ENCODE measurements at regions not wholly inside any gene's neighbourhood (a gene's known extent, or its start where the extent isn't known, plus 50 kb on each side); places are given as distances from the start of the nearest gene placed in this dataset.

GRCh38 chr1:175833502-175833901 lies 90.1 kb upstream of the TNR start:
- Histone ChIP-seq H3K4me3 (no peak overlapping the region), H3K9me3 (no peaks in the 10 kb centered on the region), H3K4me1 (no peaks in the 10 kb centered on the region), H3K27me3 (no peaks in the 10 kb centered on the region), H3K36me3 (no peaks in the 10 kb centered on the region), H3K9ac (ENCODE audit: low read depth in 2 of 2, low read length in 2 of 2) (no peak overlapping the region), H3K27ac (no peak overlapping the region)
- intact Hi-C loops (cut with DNase I): no loop called here
- no peak for TF ChIP-seq CTCF (IDR thresholded peaks at IDR 0.05)
- no peak for DNase-seq

DNA sequence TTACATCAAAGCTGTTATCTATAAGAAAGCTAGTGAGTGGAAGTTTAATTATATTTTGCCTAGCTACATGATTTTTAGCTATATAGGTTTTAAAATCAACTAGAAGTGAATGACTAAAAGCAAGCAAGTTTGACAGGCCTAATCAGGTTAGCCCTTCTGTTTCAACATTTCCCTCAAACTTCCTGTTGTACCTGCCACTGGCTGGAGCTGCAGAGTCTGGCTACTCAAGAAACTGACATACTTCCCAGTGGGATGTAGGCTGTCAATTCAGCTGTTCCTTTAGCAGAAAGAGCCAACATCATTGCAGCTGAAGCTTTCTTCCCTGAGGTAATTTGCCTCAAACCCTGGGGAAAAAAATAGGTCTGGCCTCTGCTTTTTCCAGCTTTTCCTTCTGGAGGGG lies 87.1 kb upstream of the TNR start:
- Histone ChIP-seq H3K4me3 (no peak overlapping the region), H3K9me3 (no peaks in the 10 kb centered on the region), H3K27me3 (no peaks in the 10 kb centered on the region), H3K9ac (ENCODE audit: low read depth in 2 of 2, low read length in 2 of 2) (no peak overlapping the region), H3K36me3 (no peaks in the 10 kb centered on the region), H3K4me1 (no peaks in the 10 kb centered on the region), H3K27ac (no peak overlapping the region)
- DNase-seq: no peak
- intact Hi-C loops (cut with DNase I): no loop called here
- no peak for TF ChIP-seq CTCF (IDR thresholded peaks at IDR 0.05)

DNA sequence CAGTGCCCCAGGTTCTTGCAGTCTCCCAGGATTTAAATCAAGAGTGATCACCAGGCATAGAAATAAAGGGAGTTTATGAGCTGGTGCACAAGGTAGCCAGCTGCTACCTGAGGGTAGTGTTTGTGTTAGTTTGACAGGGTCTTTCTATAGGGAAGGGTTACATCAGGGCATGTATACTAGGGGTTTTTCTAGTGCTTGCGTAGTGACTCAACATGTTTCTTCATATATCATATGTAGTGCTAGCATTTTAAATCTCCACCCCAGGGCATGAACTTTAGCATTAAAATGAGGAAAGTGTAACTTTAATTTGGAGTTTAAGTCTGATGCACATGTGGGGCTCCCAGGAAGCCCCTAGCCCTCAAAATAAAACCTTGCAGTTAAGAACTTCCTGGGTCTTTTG lies 86.5 kb upstream of the TNR start:
- no peak for DNase-seq
- Histone ChIP-seq H3K27ac (no peak overlapping the region), H3K9me3 (no peaks in the 10 kb centered on the region), H3K4me1 (no peaks in the 10 kb centered on the region), H3K9ac (ENCODE audit: low read depth in 2 of 2, low read length in 2 of 2) (no peak overlapping the region), H3K4me3 (no peak overlapping the region), H3K27me3 (no peaks in the 10 kb centered on the region), H3K36me3 (no peaks in the 10 kb centered on the region)
- TF ChIP-seq CTCF (IDR thresholded peaks at IDR 0.05): no peak
- intact Hi-C loops (cut with DNase I): no loop called here

GRCh38 chr1:175826705-175827104 lies 83.3 kb upstream of the TNR start:
- H3K4me1 ChIP-seq: no peaks in the 10 kb centered on the region
- DNase-seq: no peak
- H3K9ac ChIP-seq (ENCODE audit: low read depth in 2 of 2, low read length in 2 of 2): no peak overlapping the region
- no peaks in the 10 kb centered on the region for H3K36me3 ChIP-seq
- intact Hi-C loops (cut with DNase I): no loop called here
- no peak for TF ChIP-seq CTCF (IDR thresholded peaks at IDR 0.05)
- no peak overlapping the region for H3K4me3 ChIP-seq
- no peaks in the 10 kb centered on the region for H3K27me3 ChIP-seq
- no peaks in the 10 kb centered on the region for H3K9me3 ChIP-seq
- H3K27ac ChIP-seq: no peak overlapping the region

GRCh38 chr1:175824079-175824478 lies 80.7 kb upstream of the TNR start:
- no peaks in the 10 kb centered on the region for H3K9me3 ChIP-seq
- no peaks in the 10 kb centered on the region for H3K27me3 ChIP-seq
- no peak overlapping the region for H3K9ac ChIP-seq (ENCODE audit: low read depth in 2 of 2, low read length in 2 of 2)
- no peak overlapping the region for H3K27ac ChIP-seq
- intact Hi-C loops (cut with DNase I): no loop called here
- no peaks in the 10 kb centered on the region for H3K4me1 ChIP-seq
- DNase-seq: no peak
- no peak overlapping the region for H3K4me3 ChIP-seq
- TF ChIP-seq CTCF (IDR thresholded peaks at IDR 0.05): no peak
- no peaks in the 10 kb centered on the region for H3K36me3 ChIP-seq

GRCh38 chr1:175823406-175823805 lies 80.0 kb upstream of the TNR start:
- no peak for TF ChIP-seq CTCF (IDR thresholded peaks at IDR 0.05)
- intact Hi-C loops (cut with DNase I): no loop called here
- H3K4me1 ChIP-seq: no peaks in the 10 kb centered on the region

More at GRCh38 chr1:175823406-175823805, 80.0 kb upstream of the TNR start:
- Histone ChIP-seq H3K36me3 (no peaks in the 10 kb centered on the region), H3K9me3 (no peaks in the 10 kb centered on the region), H3K27ac (no peak overlapping the region), H3K27me3 (no peaks in the 10 kb centered on the region), H3K9ac (ENCODE audit: low read depth in 2 of 2, low read length in 2 of 2) (no peak overlapping the region), H3K4me3 (no peak overlapping the region)
- no peak for DNase-seq
